H9 (cell line): ENCODE measurements at regions not wholly inside any gene's neighbourhood (a gene's known extent, or its start where the extent isn't known, plus 50 kb on each side); places are given as distances from the start of the nearest gene placed in this dataset.
A peak's percentile ranks its signal among the peaks of the same experiment; 100 is the strongest.
"Not testable (repeated sequence)": the region's sequence is repeated elsewhere in the genome, so short reads cannot be mapped to it uniquely, and the experiment has no call there.

Source experiments
- DNase-seq: peaks from one replicate; pipeline ENCODE4 v3.0.0-alpha.2; 2017
- H2AFZ ChIP-seq: one replicate; pipeline ENCODE4 v1.6.1; 2013; ENCODE audit warnings: mild to moderate bottlenecking, low read length, control low read depth, moderate library complexity
- H2AK5ac ChIP-seq: 2 replicates; pipeline ENCODE4 v1.6.1; 2013; ENCODE audit warnings: low read length, control low read depth, mixed read lengths; ENCODE audit not compliant: insufficient read length
- H2BK120ac ChIP-seq: one replicate; pipeline ENCODE4 v1.6.1; 2013; ENCODE audit warnings: low read depth, mild to moderate bottlenecking, low read length, control low read depth, inconsistent platforms; ENCODE audit not compliant: poor library complexity, severe bottlenecking
- H2BK12ac ChIP-seq: 2 replicates; pipeline ENCODE4 v1.6.1; 2013; ENCODE audit warnings: low read length, control low read depth, mixed read lengths, low read depth; ENCODE audit not compliant: insufficient read length
- H2BK15ac ChIP-seq: 2 replicates; pipeline ENCODE4 v1.6.1; 2013; ENCODE audit warnings: low read depth, low read length, control low read depth
- H2BK20ac ChIP-seq: one replicate; pipeline ENCODE4 v1.6.1; 2013; ENCODE audit warnings: low read depth, mild to moderate bottlenecking, low read length, control low read depth, inconsistent platforms; ENCODE audit not compliant: poor library complexity, severe bottlenecking
- H2BK5ac ChIP-seq: 2 replicates; pipeline ENCODE4 v1.6.1; 2013; ENCODE audit warnings: low read length, control low read depth, mixed read lengths; ENCODE audit not compliant: insufficient read length
- H3K14ac ChIP-seq: 2 replicates; pipeline ENCODE4 v1.6.1; 2013; ENCODE audit warnings: low read length, control low read depth; ENCODE audit not compliant: insufficient read depth
- H3K18ac ChIP-seq: 2 replicates; pipeline ENCODE4 v1.6.1; 2013; ENCODE audit warnings: low read depth, mild to moderate bottlenecking, mixed read lengths, low read length, control low read depth; ENCODE audit not compliant: insufficient read length
- H3K23ac ChIP-seq: 2 replicates; pipeline ENCODE4 v1.6.1; 2013; ENCODE audit warnings: low read length, control low read depth, mixed read lengths, low read depth; ENCODE audit not compliant: insufficient read length
- H3K23me2 ChIP-seq: 2 replicates; pipeline ENCODE4 v1.6.1; 2013; ENCODE audit warnings: low read depth, mild to moderate bottlenecking, mixed read lengths, low read length, control low read depth; ENCODE audit not compliant: insufficient read length, poor library complexity, severe bottlenecking
- H3K27ac ChIP-seq: 2 replicates; pipeline ENCODE4 v1.5.1; 2013; ENCODE audit warnings: low read length, control low read depth, mixed read lengths, low read depth; ENCODE audit not compliant: insufficient read length
- H3K27me3 ChIP-seq: 2 replicates; pipeline ENCODE4 v1.6.1; 2013; ENCODE audit warnings: low read length, control low read depth, inconsistent platforms; ENCODE audit not compliant: insufficient read depth
- H3K4ac ChIP-seq: 2 replicates; pipeline ENCODE4 v1.6.1; 2013; ENCODE audit warnings: low read depth, mild to moderate bottlenecking, control low read depth, inconsistent platforms, low read length, moderate library complexity
- H3K4me1 ChIP-seq: 2 replicates; pipeline ENCODE4 v1.6.1; 2013; ENCODE audit warnings: low read length, control low read depth, inconsistent platforms; ENCODE audit not compliant: insufficient read depth
- H3K4me2 ChIP-seq: 2 replicates; pipeline ENCODE4 v1.6.1; 2013; ENCODE audit warnings: low read length, control low read depth, mixed read lengths; ENCODE audit not compliant: insufficient read length, insufficient read depth
- H3K56ac ChIP-seq: 2 replicates; pipeline ENCODE4 v1.6.1; 2013; ENCODE audit warnings: low read depth, mild to moderate bottlenecking, mixed read lengths, low read length, control low read depth; ENCODE audit not compliant: insufficient read length
- H3K79me1 ChIP-seq: 2 replicates; pipeline ENCODE4 v1.6.1; 2013; ENCODE audit warnings: low read depth, mild to moderate bottlenecking, moderate library complexity, low read length, control low read depth, inconsistent platforms; ENCODE audit not compliant: insufficient read depth, poor library complexity, severe bottlenecking
- H3K79me2 ChIP-seq: 2 replicates; pipeline ENCODE4 v1.6.1; 2013; ENCODE audit warnings: low read length, control low read depth, inconsistent platforms; ENCODE audit not compliant: insufficient read depth
- H3K9ac ChIP-seq: 2 replicates; pipeline ENCODE4 v1.6.1; 2013; ENCODE audit warnings: low read length, control low read depth, mixed read lengths; ENCODE audit not compliant: insufficient read length; ENCODE audit errors: extremely low read depth
- H3K9me3 ChIP-seq: one replicate; pipeline ENCODE4 v1.6.1; 2013; ENCODE audit warnings: low read depth, low read length, inconsistent platforms; ENCODE audit not compliant: control insufficient read depth
- H3T11ph ChIP-seq: one replicate; pipeline ENCODE4 v1.6.1; 2013; ENCODE audit warnings: mild to moderate bottlenecking, low read length, control low read depth, inconsistent platforms
- H4K20me1 ChIP-seq: one replicate; pipeline ENCODE4 v1.6.1; 2013; ENCODE audit not compliant: control insufficient read depth, insufficient read length, insufficient read depth
- H4K5ac ChIP-seq: 2 replicates; pipeline ENCODE4 v1.6.1; 2013; ENCODE audit warnings: low read depth, mild to moderate bottlenecking, mixed read lengths, low read length, control low read depth; ENCODE audit not compliant: insufficient read length
- H4K8ac ChIP-seq: replicated peaks from 2 replicates; pipeline ENCODE4 v1.6.1; 2013; ENCODE audit warnings: low read length, control low read depth, mixed read lengths, low read depth; ENCODE audit not compliant: insufficient read length
- H4K91ac ChIP-seq: 2 replicates; pipeline ENCODE4 v1.6.1; 2013; ENCODE audit warnings: low read depth, mild to moderate bottlenecking, moderate library complexity, mixed read lengths, low read length, control low read depth; ENCODE audit not compliant: insufficient read length
- H3K27ac Mint-ChIP-seq, 3 experiments: 2 replicates in 2 of 3; 3 replicates in 1 of 3; pipeline ENCODE4 v1.8.0; 2020 to 2021; ENCODE audit warnings: mixed read lengths in 3 of 3, mild to moderate bottlenecking in 1 of 3, moderate library complexity in 1 of 3
- H3K27me3 Mint-ChIP-seq: 2 replicates; pipeline ENCODE4 v1.8.0; 2021; ENCODE audit warnings: low read depth, mild to moderate bottlenecking, moderate library complexity, mixed read lengths
- H3K36me3 Mint-ChIP-seq, 3 experiments: 2 replicates in 2 of 3; 3 replicates in 1 of 3; pipeline ENCODE4 v1.8.0; 2020 to 2021; ENCODE audit warnings: low read depth in 3 of 3, mixed read lengths in 3 of 3; ENCODE audit not compliant: insufficient read depth in 1 of 3
- H3K4me1 Mint-ChIP-seq, 2 experiments: 2 replicates each; pipeline ENCODE4 v1.8.0; 2020; ENCODE audit warnings: mixed read lengths in 2 of 2
- H3K4me3 Mint-ChIP-seq, 2 experiments: 2 replicates in 1 of 2; 3 replicates in 1 of 2; pipeline ENCODE4 v1.8.0; 2020 to 2021; ENCODE audit warnings: mild to moderate bottlenecking in 2 of 2, mixed read lengths in 2 of 2, moderate library complexity in 1 of 2
- H3K9me3 Mint-ChIP-seq, 2 experiments: 2 replicates in 1 of 2; 3 replicates in 1 of 2; pipeline ENCODE4 v1.8.0; 2020; ENCODE audit warnings: mild to moderate bottlenecking in 2 of 2, mixed read lengths in 2 of 2, moderate library complexity in 1 of 2
- WGBS: extraction: QIAGEN DNeasy Blood & Tissue Kit; methylation state at CpG from one replicate; pipeline ENCODE4 v1.1.7; 2013; ENCODE audit warnings: missing lambda C conversion rate, low lambda C conversion rate, mixed read lengths; ENCODE audit not compliant: insufficient read length; ENCODE audit errors: extremely low coverage; 5-methylcytosine and 5-hydroxymethylcytosine counted together

DNA sequence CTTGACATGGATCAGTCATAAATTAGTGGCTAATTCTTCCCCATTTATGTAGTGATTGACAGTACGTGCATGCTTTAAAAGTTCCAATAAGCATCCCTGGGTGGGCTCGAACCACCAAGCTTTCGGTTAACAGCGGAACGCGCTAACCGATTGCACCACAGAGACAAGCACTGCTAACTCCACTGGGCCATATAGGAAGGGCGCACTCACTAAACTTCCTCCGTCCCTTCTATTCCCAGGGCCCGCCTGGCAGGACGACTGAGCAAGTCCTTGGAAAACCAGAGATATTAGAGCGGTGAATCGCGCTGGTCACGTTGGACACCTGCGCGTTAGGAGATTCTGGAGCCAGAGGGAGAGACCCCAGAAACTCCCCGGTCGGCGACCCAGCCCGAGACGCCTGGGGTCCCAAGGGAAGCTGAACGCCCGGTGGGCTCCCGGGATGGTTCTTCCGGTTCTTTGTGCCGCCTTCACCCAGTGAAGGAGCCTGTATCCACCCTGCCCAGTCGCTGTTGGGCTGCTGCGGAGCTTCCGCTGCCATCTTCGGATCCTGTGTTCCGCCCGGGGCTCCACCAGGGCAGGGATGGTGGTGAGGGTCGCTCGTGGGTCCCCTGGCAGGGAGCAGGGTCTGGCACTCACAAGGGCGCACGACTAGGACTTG lies 62.8 kb downstream of the PPIAL4C start:
- not testable (repeated sequence) for H3K14ac ChIP-seq, H3K56ac ChIP-seq, H3K18ac ChIP-seq, H2BK20ac ChIP-seq, H2AK5ac ChIP-seq, H3K4ac ChIP-seq, H3K23me2 ChIP-seq, H3K36me3 Mint-ChIP-seq, H3K4me2 ChIP-seq, H2BK12ac ChIP-seq, H3K9me3 Mint-ChIP-seq, H2BK15ac ChIP-seq, H3K23ac ChIP-seq, H3K27ac Mint-ChIP-seq, H3K79me2 ChIP-seq, H3K9me3 ChIP-seq, H2BK5ac ChIP-seq, H3K27me3 Mint-ChIP-seq, H3K27ac ChIP-seq, H3K4me1 ChIP-seq, H3K4me1 Mint-ChIP-seq, H3K79me1 ChIP-seq, H2AFZ ChIP-seq, H3K27me3 ChIP-seq, H4K20me1 ChIP-seq, H3K9ac ChIP-seq, H4K91ac ChIP-seq, H4K5ac ChIP-seq, H4K8ac ChIP-seq, H2BK120ac ChIP-seq, H3T11ph ChIP-seq
- WGBS = no CpG with 5 or more reads among the region's 37 CpGs
- peak; percentile 39 for DNase-seq
- H3K4me3 Mint-ChIP-seq = peak overlapping the region; percentile 77 to 84

DNA sequence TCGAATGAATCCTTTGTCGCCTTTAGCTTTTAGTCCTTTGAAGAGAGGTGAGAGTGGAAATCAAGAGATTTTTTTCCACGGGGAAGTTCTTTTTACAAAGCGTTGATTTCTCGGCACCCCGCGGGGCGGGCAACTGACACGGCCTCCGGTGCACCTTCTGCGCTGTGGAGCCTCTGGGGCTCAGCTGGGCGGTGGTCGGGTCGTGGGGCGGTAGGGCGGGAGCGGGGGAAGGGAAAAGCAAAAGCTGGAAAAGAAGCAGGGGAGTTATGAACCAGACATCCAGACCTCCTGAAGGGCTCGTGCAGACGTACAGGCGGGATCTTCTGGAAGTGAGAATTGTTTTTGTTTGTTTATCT lies 63.3 kb downstream of the PPIAL4C start:
- not testable (repeated sequence) for H2BK120ac ChIP-seq, H2BK15ac ChIP-seq, H3K27ac ChIP-seq, H2BK5ac ChIP-seq, H3K79me1 ChIP-seq, H2AFZ ChIP-seq, H3K9me3 ChIP-seq, H3K36me3 Mint-ChIP-seq, H3K4me1 ChIP-seq, H4K5ac ChIP-seq, H2BK12ac ChIP-seq, H3K23me2 ChIP-seq, H3K4me2 ChIP-seq, H3K27ac Mint-ChIP-seq, H3K4me1 Mint-ChIP-seq, H3K4ac ChIP-seq, H2BK20ac ChIP-seq, H3K18ac ChIP-seq, H3K14ac ChIP-seq, H4K8ac ChIP-seq, H3K9ac ChIP-seq, H3K79me2 ChIP-seq, H2AK5ac ChIP-seq, H4K20me1 ChIP-seq, H3K23ac ChIP-seq, H3K9me3 Mint-ChIP-seq, H4K91ac ChIP-seq, H3K56ac ChIP-seq, H3T11ph ChIP-seq, H3K27me3 ChIP-seq, H3K27me3 Mint-ChIP-seq
- WGBS = no CpG with 5 or more reads among the region's 20 CpGs
- H3K4me3 Mint-ChIP-seq = peak overlapping the region; percentile 68 to 77
- DNase-seq = peak; percentile 24
